HG03060 (cell line): ENCODE measurements at regions not wholly inside any gene's neighbourhood (a gene's known extent, or its start where the extent isn't known, plus 50 kb on each side); places are given as distances from the start of the nearest gene placed in this dataset.
"Not testable (repeated sequence)": the region's sequence is repeated elsewhere in the genome, so short reads cannot be mapped to it uniquely, and the experiment has no call there.

Experiments
- ATAC-seq: cut with Tn5 transposase; IDR thresholded peaks from one replicate; pipeline ENCODE4 v1.9.1; 2021; ENCODE audit warnings: low read depth, moderate number of reproducible peaks; ENCODE audit not compliant: unreplicated experiment

DNA sequence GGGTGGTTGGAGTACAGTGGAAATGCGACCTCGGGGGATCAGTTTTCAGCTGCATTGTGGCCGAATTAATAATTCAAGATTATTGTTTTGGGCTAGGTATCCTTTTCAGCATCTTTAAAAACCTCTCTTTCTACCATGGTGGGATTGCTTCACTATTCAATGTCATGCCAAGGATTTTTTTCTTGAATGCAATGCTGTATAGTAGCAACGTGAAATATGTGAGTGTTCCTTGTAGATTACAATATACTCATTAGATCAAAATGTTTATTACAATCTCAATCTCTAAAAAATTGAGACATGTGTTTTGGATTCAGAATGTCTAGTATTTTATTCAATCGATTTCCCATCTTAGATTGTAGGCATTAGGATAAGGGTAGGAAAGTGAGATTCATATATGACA lies 586.5 kb upstream of the TBL1XR1 start:
- ATAC-seq: no peak

DNA sequence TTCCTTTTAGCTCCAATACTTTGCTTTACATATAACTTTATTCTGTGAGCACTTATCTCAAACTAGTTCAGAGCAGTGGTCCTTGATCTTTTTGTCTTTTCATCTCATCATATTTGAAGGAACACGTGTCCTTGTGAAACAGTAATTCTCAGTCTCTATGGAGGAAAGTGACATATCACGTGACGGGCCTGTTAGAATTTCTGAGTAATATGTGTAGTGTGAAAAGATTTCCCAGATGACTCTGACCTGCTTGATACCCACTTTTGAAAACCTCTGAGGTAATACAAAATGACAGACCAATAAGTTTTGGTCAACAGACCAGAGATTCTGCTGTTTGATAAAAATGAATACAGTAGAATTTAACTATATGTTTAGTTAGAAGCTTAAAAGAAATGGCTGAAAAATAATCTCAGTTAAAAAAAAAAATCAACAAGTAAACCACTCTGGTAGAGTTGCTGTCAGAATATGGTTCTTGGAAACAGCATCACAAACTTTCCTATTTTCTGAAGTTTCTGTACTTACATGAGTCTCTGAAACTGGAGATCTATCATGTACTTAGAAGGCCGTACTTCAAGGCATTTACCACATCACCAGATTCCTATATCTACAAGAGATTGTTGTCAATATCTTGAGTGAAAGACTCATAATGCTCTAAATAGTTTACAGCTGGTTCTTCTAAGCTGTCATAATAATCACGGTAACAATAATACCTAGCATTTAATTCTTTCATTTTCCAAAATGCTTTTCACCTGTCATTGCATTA lies 590.2 kb upstream of the TBL1XR1 start:
- ATAC-seq: no peak

DNA sequence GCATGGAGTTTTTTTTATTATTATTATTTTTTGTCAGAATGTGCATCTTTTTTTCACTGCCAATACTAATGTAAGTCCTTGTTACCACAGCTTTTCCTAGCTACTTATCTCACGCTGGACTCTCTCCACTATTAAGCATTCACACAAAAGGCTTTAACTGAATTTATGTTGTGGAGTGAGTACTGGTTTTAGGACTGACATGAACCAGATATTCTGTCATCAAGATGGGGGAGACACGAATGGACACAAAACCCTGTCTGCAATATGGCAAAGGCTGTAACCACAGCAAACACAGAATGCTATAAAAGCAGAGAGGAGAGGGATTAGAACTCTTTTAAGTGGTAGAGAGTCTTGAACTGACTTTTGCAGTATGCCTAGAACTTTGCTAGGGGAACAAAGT lies 592.2 kb upstream of the TBL1XR1 start:
- ATAC-seq: no peak

DNA sequence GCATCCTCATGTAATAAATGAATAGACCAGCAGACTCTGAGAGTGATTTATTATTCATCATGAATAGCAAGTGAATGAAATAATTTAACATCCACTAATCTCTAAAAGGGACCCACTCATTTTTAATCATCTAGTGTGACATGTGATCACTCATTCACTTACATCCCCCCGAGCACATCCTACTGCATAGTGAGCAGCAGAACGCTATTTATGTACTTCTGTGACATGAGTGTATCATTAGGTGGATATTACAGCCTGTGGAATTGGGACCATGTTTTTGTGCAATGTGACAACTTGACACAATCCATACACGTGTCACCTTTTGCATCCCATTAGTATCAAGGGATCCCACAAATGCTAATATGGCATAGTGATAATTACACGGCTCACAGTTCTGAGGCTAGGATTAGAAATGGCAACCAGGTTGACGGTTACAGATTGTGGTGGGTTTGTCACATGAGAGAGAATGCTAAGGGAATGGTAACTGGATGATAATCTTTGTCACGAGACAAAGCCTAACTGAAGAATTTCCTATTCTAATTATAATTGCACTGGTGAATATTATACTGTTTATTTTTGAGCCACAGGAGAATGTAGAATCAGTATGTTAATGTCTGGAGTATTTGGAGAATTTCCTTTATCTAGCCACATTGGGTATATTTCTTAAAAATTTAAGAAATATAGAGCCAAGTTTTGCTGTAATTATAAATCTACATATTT lies 595.2 kb upstream of the TBL1XR1 start:
- ATAC-seq: no peak

DNA sequence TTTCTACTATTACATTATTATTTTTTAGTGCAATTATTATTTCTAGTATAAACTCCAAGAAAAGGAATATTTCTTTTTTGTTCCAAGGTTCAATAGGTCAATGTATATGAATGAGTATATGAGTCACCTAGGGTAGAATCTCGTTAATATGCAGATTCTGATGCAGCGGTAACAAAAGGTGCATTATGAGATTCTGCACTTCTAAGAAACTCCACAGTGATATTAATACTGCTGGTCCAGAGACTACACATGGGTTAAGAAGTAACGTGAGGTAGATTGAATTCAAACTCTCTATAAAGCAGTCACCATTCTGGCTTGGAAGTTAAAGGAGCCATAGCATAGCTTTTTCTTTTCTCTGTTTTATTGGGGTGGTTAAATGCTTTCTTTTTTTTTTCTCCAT lies 596.2 kb upstream of the TBL1XR1 start:
- no peak for ATAC-seq

DNA sequence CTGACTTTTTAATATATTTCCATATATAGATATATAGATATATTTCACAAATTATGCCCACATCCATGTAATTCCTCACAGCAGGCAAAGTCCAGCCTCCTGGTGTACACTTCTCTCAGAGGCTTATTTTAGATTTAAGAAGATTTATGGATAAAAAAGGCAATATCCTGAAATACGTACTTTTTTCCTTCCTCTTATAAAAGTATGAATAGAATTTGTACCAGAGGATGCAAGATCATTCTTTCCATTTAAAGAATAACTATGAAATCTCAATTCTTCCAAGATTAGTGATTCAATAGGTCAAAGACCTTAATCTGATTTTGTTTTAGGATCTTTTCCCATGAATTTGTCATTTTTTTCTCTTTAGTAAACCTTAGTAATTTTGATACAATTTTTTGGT lies 597.9 kb upstream of the TBL1XR1 start:
- no peak for ATAC-seq

DNA sequence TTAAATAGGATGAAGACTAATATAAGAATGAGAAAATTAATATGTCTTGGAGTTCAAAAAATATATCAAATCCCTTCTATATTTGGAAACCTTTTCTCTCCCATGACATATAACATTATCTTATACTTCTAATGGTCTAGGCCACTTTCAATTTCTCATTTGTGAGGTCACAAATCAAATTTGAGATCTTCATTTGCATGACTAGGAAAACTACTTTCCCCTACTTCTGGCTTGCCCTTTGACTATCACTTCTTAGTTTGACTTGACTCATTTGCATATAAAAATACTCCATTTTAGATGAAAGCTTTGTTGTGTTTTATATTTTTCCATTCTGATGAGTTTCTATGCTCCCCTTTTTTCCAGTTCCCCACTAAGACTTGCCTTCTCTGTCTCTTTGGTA lies 598.6 kb upstream of the TBL1XR1 start:
- ATAC-seq: no peak

DNA sequence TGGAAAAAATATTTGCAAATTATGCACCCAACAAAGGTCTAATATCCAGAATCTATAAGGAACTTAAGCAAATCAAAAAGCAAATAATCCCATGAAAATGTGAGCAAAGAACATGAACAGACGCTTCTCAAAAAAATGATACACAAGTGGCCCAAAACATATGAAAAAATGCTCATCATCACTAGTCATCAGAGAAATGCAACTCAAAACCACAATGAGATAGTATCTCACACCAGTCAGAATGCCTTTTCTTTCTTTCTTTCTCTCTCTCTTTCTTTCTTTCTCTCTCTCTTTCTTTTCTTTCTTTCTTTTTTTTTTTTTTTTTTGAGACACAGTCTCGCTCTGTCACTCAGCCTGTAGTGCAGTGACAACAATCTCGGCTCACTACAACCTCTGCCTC lies 602.9 kb upstream of the TBL1XR1 start:
- not testable (repeated sequence) for ATAC-seq

DNA sequence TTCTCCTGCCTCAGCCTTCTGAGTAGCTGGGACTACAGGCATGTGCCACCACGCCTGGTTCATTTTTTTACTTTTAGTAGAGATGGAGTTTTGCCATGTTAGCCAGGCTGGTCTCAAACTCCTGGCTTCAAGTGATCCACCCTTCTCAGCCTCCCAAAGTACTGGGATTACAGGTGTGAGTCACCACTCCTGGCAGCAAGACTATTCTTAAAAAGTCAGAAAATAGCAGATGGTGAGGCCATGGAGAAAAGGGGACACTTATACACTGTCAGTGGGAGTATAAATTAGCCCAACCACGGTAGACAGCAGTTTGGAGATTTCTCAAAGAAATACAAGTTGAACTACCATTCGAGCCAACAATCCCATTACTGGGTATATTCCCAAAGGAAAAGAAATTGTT lies 603.3 kb upstream of the TBL1XR1 start:
- no peak for ATAC-seq

- no peak for ATAC-seq
Observed at GRCh38 chr3:177802151-177802900, 605.0 kb upstream of the TBL1XR1 start.

DNA sequence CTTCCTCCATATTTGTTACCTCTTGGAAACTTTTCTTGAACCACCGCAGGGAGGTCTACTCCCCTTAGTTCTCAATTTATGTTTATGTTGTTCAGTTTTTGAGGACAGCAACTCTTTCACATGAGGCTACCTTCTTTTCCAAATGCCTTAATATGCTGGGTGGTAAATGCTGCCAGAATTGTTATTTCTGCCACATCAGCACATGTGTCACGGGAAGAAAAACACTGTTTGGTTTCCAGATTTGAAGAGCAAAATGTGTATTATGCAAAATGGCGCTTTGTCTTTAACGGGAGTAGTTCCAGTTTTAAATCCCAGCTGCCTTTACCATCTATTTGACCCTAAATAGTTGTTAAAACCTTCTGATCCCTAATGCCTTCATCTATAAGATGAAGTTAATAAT lies 606.2 kb upstream of the TBL1XR1 start:
- no peak for ATAC-seq

GRCh38 chr3:177804032-177804431 lies 606.8 kb upstream of the TBL1XR1 start:
- ATAC-seq: no peak

DNA sequence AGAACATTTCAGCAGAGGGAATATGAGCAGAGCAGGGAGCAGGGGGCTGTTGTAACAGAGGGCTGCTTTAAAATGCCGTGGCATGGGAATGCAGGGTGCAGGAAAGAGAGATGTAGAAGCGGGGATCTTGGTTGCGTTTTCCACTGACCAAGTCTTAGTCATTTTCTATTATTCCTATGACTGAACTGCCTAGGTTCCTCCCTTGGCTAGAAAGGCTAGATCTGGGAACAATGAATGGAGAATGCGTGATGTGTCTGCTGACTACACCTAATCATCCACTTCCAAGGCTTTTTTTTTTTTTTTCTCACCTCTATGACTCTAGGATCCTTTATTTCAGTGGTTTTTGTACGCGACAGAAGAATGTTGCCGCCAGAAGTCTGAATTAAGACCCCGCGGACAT lies 607.4 kb upstream of the TBL1XR1 start:
- no peak for ATAC-seq

DNA sequence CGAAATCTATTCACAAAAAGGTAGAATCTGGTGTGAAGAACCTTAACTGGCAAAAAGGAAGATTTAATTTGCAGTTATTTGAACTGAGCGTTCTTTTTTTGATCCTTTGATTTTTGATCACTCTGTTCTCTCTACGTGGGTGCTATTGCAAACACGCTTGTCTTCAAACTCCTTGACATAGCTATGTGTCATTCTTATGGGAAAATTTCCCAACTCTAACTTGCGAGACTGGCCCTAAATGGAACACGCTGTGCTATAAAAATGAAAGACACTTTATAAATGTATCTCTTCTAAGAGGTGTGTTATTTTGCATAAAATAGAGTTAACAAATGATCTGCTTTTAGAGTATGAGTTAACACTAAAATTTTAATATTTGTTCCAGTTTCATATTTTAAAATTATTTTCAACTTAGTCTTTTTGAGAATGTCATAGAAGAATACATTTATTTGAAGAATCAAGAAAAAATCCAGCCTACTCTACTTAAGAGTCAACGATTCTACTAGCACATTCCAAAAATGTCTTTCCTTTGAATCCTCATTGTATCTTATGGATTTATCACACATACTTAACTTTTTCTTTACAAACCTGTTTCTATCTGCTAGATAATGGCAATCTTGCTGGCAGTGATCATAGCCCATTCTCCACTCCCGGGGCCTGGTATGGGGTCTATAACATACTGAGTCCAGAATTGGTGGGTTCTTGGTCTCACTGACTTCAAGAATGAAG lies 610.0 kb upstream of the TBL1XR1 start:
- no peak for ATAC-seq

DNA sequence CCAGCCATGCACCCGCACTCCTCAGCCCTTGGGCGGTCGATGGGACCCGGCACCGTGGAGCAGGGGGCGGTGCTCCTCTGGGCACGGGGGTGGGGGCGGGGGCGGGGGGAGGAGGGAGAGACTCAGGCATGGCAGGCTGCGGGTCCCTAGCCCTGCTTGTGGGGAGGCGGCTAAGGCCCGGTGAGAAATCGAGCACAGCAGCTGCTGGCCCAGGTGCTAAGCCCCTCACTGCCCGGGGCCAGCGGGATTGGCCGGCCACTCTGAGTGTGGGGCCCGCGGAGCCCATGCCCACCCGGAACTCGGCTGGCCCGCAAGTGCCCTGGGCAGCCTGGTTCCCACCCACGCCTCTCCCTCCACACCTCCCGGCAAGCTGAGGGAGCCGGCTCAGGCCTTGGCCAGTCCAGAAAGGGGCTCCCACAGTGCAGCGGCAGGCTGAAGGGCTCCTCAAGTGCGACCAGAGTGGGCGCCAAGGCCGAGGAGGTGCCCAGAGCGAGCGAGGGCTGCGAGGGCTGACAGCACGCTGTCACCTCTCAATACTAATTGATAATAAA lies 611.7 kb upstream of the TBL1XR1 start:
- ATAC-seq: not testable (repeated sequence)

GRCh38 chr3:177810162-177810623 lies 612.9 kb upstream of the TBL1XR1 start:
- no peak for ATAC-seq

GRCh38 chr3:177811112-177811511 lies 613.8 kb upstream of the TBL1XR1 start:
- no peak for ATAC-seq

DNA sequence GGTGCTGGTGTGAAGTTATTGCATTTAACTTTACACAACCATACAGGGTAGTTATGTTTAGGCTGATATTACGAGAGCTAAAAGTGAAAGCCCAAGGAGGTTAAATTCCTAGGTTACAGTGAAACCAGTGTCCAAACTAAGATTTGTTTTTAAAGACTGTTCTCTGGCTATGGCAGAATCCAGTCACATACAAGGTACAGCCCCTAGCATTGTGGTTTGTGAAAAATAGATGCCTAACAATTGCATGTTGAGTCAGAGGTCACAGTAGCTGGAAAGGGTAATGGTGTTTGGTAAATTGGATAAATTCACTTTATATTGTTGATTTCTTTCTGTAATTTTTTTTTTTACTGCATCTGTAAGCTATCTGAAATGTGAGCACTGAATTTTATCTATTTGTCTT lies 614.6 kb upstream of the TBL1XR1 start:
- ATAC-seq: no peak

- ATAC-seq: no peak
Observed at GRCh38 chr3:177812492-177812891, 615.2 kb upstream of the TBL1XR1 start.

DNA sequence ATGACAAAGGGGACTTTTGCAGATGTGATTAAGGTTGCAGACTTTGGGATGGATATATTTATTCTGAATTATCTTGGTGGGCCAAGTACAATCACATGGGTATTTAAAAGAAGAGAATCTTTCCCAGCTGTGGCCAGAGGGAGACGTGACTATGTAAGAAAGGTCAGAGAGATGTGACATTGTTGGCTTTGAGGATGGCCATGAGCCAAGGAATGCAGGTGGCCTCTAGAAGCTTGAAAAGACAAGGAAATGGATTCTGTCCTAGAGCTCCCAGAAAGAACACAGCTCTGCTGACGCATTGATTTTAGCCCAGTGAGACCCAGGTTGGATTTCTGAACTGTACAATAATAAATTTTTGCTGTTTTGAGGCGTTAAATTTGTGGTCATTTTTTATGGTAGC lies 616.0 kb upstream of the TBL1XR1 start:
- no peak for ATAC-seq
